ENCODE measurements at regions not wholly inside any gene's neighbourhood (a gene's known extent, or its start where the extent isn't known, plus 50 kb on each side); places are given as distances from the start of the nearest gene placed in this dataset.

DNA sequence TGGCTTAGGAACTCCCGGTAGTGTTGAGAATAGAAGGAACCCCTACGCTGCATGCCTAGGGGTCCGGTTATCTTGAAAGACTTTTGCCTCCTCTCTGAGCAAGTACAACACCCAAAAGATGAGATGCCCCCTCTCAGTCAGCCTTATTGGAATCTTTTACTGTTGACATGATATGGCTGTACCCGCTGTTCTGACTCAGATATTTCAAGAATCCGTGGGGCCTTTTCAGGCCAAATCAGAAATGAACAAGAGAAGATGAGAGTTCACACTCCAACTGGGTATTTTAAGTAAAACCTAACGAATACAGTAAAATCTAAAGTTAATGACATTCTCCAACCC lies 164.2 kb downstream of the PPIAL4G start:
- Histone ChIP-seq H3K9me3 (no peaks in the 10 kb centered on the region), H3K36me3 (no peaks in the 10 kb centered on the region), H3K4me1 (no peaks in the 10 kb centered on the region), H3K27ac (no peak overlapping the region), H3K4me3 (no peak overlapping the region), H3K27me3 (peaks cover 0 to 26% of the 10 kb centered on the region in 2 donors)
- intact Hi-C loops (cut with DNase I): no loop called here
- ATAC-seq (no peak), DNase-seq (no peak)
- 61% methylated on average over 6 of the region's 6 CpGs for WGBS (ENCODE audit: insufficient coverage, low coverage, low lambda C conversion rate, missing lambda C conversion rate)
- TF ChIP-seq CTCF (IDR thresholded peaks at IDR 0.05): no peak
- no peak for TF ChIP-seq POLR2A (IDR thresholded peaks at IDR 0.05)

DNA sequence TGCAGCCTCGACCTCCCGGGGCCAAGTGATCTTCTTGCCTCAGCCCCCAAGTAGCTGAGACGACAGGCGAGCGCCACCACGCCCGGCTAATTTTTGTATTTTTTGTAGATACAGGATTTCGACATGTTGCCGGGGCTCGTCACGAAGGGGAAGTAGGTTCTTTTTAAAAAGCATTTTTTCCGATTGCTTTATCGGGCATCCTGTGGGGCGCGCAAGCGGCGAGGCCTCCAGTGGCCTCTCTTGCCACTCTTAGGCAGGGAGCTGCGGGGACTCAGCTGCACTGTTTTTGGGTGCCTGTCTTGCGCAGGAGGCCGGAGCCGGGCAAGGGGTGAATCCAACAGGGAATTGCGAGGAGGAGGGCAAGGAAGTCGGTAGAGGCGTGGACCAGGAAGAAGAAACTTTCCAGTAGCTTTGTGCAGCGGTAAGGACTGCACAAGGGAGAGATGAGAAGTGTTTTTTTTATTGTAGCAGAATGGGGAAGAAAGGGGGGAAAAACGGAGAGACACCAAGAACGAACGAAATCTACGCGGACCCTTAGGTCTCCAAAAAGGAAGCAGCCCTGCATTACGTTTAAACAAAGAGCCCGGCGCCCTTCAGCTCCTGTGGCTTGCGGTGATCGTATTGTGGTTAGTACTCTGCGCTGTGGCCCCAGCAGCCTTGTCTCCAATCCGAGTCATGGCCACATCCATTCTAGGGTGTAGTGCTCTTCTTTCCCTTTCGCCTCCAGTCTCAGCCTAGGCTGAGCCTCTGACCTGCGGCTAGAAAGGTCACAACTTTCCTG lies 164.8 kb downstream of the PPIAL4G start:
- DNase-seq: no peak
- Histone ChIP-seq H3K9me3 (no peaks in the 10 kb centered on the region), H3K4me3 (peak overlapping the region in 1 of 3 donors; percentile 16), H3K36me3 (no peaks in the 10 kb centered on the region), H3K27ac (no peak overlapping the region), H3K4me1 (no peaks in the 10 kb centered on the region), H3K27me3 (peaks cover 0 to 26% of the 10 kb centered on the region in 2 donors)
- intact Hi-C loops (cut with DNase I): no loop called here
- whole genome bisulfite sequencing (ENCODE audit: insufficient coverage, low coverage, low lambda C conversion rate, missing lambda C conversion rate): 12% methylated on average over 39 of the region's 39 CpGs
- ATAC-seq: peak; percentile 36 to 53 (median 44)
- TF ChIP-seq CTCF (IDR thresholded peaks at IDR 0.05) (no peak), POLR2A (IDR thresholded peaks at IDR 0.05) (peak; percentile 19)

DNA sequence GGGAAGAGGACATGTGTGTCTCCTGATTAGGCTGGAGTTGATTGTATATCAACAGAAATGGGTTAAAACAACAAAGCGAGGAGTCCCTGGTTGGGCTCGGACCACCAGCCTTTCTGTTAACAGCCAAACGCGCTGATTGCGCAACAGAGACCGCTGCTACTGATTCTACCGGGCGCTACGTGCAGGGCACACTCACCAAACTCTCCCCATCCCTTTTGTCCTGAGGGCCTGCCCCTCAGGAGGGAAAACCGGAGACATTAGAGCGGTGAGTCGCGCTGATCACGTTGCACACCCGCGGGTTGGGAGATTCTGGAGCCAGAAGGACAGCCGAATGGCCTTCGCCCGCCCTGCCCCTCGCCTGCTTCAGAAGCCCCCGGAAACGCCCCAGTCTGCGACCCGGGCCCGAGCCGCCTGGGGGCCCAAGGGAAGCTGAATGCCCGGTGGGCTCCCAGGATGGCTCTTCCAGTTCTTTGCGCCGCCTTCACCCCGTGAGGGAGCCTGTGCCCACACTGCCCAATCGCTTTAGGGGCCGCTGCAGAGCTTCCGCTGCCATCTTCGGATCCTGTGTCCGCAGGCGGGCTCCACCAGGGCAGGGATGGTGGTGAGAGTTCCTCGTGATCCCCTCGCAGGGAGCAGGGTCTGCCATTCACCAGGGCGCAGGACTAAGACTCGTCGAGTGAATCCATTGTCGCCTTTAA lies 165.4 kb upstream of the NBPF11 start:
- DNase-seq (no peak), ATAC-seq (no peak)
- Histone ChIP-seq H3K4me3 (no peak overlapping the region), H3K4me1 (no peaks in the 10 kb centered on the region), H3K36me3 (no peaks in the 10 kb centered on the region), H3K27ac (no peak overlapping the region), H3K27me3 (peaks cover 0 to 26% of the 10 kb centered on the region in 2 donors), H3K9me3 (no peaks in the 10 kb centered on the region)
- intact Hi-C loops (cut with DNase I): no loop called here
- 27% methylated on average over 19 of the region's 42 CpGs for WGBS (ENCODE audit: insufficient coverage, low coverage, low lambda C conversion rate, missing lambda C conversion rate)
- TF ChIP-seq POLR2A (IDR thresholded peaks at IDR 0.05) (no peak), CTCF (IDR thresholded peaks at IDR 0.05) (no peak)

- Histone ChIP-seq H3K4me1 (no peaks in the 10 kb centered on the region), H3K36me3 (no peaks in the 10 kb centered on the region), H3K9me3 (no peaks in the 10 kb centered on the region), H3K4me3 (no peak overlapping the region), H3K27me3 (peaks cover 0 to 27% of the 10 kb centered on the region in 2 donors), H3K27ac (no peak overlapping the region)
- no peak for TF ChIP-seq POLR2A (IDR thresholded peaks at IDR 0.05)
- no peak for TF ChIP-seq CTCF (IDR thresholded peaks at IDR 0.05)
- intact Hi-C loops (cut with DNase I): no loop called here
- no peak for DNase-seq
- ATAC-seq: no peak
- 60% methylated on average over 6 of the region's 6 CpGs for WGBS (ENCODE audit: insufficient coverage, low coverage, low lambda C conversion rate, missing lambda C conversion rate)
Measured at GRCh38 chr1:148315071-148315811, 163.2 kb upstream of the NBPF11 start.

Data from right lobe of liver (tissue), 6 donors.